ENCODE measurements at regions not wholly inside any gene's neighbourhood (a gene's known extent, or its start where the extent isn't known, plus 50 kb on each side); places are given as distances from the start of the nearest gene placed in this dataset.

DNA sequence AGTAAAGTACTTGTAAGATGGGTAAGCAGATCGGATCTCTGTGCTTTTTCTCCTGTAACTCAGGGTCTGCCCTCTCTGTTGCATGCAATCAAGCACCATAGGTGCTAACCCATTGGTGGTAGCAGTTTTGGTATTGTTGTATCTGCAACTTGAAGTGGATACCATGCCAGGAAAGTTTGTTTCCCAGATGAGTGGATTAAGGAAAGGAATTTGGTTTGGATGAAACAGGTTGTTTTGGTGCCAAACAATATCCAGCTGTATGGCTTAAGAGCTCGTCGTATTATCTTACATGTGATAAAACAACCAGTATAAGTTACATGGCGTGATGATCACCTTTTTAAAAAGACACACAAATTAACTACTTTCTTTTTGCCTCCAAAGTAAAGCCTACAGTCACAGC, 280.9 kb upstream of the TENM3 start:
- TF ChIP-seq, protein P1, sequence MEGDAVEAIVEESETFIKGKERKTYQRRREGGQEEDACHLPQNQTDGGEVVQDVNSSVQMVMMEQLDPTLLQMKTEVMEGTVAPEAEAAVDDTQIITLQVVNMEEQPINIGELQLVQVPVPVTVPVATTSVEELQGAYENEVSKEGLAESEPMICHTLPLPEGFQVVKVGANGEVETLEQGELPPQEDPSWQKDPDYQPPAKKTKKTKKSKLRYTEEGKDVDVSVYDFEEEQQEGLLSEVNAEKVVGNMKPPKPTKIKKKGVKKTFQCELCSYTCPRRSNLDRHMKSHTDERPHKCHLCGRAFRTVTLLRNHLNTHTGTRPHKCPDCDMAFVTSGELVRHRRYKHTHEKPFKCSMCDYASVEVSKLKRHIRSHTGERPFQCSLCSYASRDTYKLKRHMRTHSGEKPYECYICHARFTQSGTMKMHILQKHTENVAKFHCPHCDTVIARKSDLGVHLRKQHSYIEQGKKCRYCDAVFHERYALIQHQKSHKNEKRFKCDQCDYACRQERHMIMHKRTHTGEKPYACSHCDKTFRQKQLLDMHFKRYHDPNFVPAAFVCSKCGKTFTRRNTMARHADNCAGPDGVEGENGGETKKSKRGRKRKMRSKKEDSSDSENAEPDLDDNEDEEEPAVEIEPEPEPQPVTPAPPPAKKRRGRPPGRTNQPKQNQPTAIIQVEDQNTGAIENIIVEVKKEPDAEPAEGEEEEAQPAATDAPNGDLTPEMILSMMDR (IDR thresholded peaks at IDR 0.05; ENCODE audit: low read depth, low read length) = no peak
- Histone ChIP-seq H3K27ac (no peak overlapping the region), H3K4me3 (ENCODE audit: low read depth, low read length) (no peak overlapping the region), H3K36me3 (no peaks in the 10 kb centered on the region), H3K27me3 (ENCODE audit: insufficient read depth, low read depth, severe bottlenecking) (peaks cover 10% of the 10 kb centered on the region), H3K9me3 (ENCODE audit: severe bottlenecking) (no peaks in the 10 kb centered on the region)
- DNase-seq = no peak

DNA sequence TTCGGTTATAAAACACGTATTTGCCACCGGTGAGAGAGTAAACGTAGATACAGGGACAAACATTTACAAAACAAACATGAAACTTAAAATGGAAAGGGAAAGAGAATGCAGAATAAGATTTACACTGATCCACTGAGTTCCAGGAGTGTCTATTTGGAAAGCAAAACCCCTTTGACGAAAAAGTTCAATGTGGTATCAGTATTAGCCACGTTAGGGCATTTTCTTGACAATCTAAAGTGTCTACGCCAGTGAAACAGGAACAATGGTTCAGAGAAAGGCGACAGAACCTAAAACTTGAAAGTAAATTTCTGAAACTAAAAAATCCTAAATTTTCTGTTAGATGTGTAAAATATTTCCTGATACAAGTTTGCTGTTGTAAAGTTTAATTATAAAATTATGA, 278.5 kb upstream of the TENM3 start:
- Histone ChIP-seq H3K9me3 (ENCODE audit: severe bottlenecking) (no peaks in the 10 kb centered on the region), H3K27ac (no peak overlapping the region), H3K27me3 (ENCODE audit: insufficient read depth, low read depth, severe bottlenecking) (peaks cover 16% of the 10 kb centered on the region), H3K36me3 (no peaks in the 10 kb centered on the region), H3K4me3 (ENCODE audit: low read depth, low read length) (no peak overlapping the region)
- no peak for DNase-seq
- TF ChIP-seq, protein P1 (IDR thresholded peaks at IDR 0.05; ENCODE audit: low read depth, low read length) = no peak

DNA sequence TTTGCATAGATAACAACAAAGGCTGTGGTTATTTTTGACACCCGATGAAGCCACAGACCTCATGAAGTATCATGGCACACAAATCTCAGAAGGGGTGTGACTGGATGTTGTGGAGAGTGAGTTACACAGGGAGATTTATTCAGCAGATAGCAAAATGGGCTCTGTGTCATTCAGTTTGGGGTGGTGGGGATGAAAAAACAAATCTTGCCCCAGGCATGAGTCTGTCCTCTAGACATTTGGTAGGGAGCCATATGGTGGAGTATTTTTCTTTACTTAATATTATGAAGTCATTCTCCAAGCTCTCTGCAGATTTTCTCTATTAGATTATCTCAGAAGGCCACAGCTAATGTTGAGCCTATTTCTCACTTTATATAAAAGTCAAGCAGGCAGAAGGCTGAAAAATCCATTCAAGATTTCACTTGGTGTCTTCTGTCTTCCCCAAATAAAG, 277.1 kb upstream of the TENM3 start:
- TF ChIP-seq, protein P1 (IDR thresholded peaks at IDR 0.05; ENCODE audit: low read depth, low read length) = no peak
- H3K36me3 ChIP-seq = no peaks in the 10 kb centered on the region

DNA sequence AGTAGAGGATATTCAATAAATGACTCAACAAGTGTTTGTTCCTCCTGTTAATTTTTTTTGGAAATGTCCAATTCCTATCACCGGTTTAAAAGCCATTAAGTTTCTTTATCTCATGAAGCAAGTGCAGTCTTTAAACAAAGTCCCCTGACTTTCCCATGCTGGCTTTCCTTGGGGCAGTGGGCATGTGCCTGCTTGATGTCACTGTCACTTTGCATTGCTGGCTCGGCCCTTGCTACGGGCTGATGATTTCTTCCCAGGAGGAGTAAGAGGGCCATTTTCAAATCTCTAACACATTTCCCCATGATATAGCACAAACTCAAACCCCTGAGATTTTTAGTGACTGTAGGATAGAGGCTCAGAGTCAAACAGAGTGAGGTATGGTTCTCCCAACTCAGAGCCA, 275.8 kb upstream of the TENM3 start:
- Histone ChIP-seq H3K4me3 (ENCODE audit: low read depth, low read length) (no peak overlapping the region), H3K27me3 (ENCODE audit: insufficient read depth, low read depth, severe bottlenecking) (peaks cover 21% of the 10 kb centered on the region), H3K9me3 (ENCODE audit: severe bottlenecking) (no peaks in the 10 kb centered on the region), H3K36me3 (no peaks in the 10 kb centered on the region), H3K27ac (no peak overlapping the region)
- DNase-seq = no peak
- TF ChIP-seq, protein P1 (IDR thresholded peaks at IDR 0.05; ENCODE audit: low read depth, low read length) = no peak

More for the DNA sequence above, 277.1 kb upstream of the TENM3 start:
- Histone ChIP-seq H3K4me3 (ENCODE audit: low read depth, low read length) (no peak overlapping the region), H3K27me3 (ENCODE audit: insufficient read depth, low read depth, severe bottlenecking) (peaks cover 19% of the 10 kb centered on the region), H3K27ac (no peak overlapping the region), H3K9me3 (ENCODE audit: severe bottlenecking) (no peaks in the 10 kb centered on the region)
- DNase-seq = no peak

DNA sequence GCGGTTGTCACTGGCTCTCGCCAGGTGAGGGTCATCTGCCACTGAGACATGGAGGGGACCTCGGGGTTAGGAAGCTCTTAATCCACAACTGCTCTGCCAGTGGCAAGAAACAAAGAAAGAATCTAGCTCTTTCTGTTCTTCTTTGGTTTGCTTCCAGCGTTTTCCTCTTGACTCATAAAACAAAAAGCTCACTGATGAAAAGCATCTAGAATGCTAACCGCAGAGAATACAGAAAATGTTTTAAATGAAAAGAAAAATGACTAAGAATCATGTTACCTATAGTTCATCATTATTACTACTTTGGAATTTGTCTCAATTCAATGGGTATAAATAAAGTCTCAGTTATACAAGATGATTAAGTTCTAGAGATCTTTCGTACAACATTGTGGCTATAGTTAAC, 274.8 kb upstream of the TENM3 start:
- H3K9me3 ChIP-seq (ENCODE audit: severe bottlenecking) = no peaks in the 10 kb centered on the region
- H3K27ac ChIP-seq = no peak overlapping the region
- H3K27me3 ChIP-seq (ENCODE audit: insufficient read depth, low read depth, severe bottlenecking) = peaks cover 20% of the 10 kb centered on the region
- H3K4me3 ChIP-seq (ENCODE audit: low read depth, low read length) = no peak overlapping the region
- DNase-seq = no peak
- TF ChIP-seq, protein P1 (IDR thresholded peaks at IDR 0.05; ENCODE audit: low read depth, low read length) = no peak
- no peaks in the 10 kb centered on the region for H3K36me3 ChIP-seq

DNA sequence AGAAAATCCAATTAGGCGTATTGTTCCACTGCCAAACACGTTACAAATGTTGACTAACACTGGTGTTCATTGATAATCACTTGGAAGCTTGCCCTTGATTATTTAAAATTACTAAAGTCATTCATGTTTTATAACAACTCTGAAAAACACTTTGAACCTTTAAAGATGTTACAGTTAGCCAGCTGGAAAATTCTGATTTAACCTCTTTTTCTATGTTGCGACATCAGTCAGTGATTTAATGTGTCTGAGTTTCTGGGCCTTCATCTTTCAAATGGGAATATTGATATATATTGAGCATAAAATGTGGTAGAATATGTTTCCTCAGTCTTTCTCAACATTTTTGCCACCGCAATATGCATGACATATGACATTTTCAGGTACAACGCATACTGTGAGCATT, 274.1 kb upstream of the TENM3 start:
- Histone ChIP-seq H3K9me3 (ENCODE audit: severe bottlenecking) (no peaks in the 10 kb centered on the region), H3K36me3 (no peaks in the 10 kb centered on the region), H3K27me3 (ENCODE audit: insufficient read depth, low read depth, severe bottlenecking) (peaks cover 17% of the 10 kb centered on the region), H3K27ac (no peak overlapping the region), H3K4me3 (ENCODE audit: low read depth, low read length) (no peak overlapping the region)
- DNase-seq = no peak
- TF ChIP-seq, protein P1 (IDR thresholded peaks at IDR 0.05; ENCODE audit: low read depth, low read length) = no peak
